ENCODE measurements at regions not wholly inside any gene's neighbourhood (a gene's known extent, or its start where the extent isn't known, plus 50 kb on each side); places are given as distances from the start of the nearest gene placed in this dataset.
A peak's percentile ranks its signal among the peaks of the same experiment; 100 is the strongest.

DNA sequence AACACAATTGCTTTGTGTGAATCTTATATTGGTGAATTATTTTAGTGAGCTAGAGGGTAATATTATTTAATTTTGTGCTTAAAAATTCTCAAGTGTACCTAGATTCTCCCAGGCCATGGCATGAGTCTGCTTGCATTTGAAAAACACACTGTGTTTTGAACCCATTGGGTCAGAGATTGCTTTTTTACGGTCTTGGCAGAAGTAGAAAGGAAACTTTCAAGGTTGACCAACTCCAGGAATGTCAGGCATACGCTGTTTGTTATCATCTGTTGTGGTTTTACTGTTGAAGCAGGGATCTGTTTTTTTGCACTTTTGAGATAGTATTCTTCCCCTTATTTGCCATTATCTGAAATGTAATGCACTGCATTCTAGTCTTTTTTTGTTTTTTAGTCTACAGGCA, 377.4 kb downstream of the RPRM start:
- no peak for DNase-seq (ENCODE audit: low spot score)

DNA sequence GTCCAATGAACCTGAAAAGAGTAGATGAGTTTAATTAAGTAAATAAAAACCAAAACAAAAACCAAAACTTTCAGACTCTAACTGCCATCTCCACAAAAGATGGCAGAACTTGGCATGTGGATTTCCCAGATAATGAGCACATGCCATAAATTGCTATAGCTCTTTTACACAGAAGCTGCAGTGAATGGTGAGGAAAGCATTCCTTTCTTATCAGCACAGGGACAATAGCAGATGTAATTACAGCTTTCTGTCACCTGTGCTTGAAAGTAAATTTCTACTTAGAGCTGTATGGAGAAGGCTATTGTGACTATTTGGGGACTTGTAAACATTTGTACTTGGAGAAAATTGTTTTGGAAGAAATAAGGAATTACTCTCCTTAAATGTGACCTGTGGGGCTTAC, 378.4 kb downstream of the RPRM start:
- DNase-seq (ENCODE audit: low spot score): no peak

DNA sequence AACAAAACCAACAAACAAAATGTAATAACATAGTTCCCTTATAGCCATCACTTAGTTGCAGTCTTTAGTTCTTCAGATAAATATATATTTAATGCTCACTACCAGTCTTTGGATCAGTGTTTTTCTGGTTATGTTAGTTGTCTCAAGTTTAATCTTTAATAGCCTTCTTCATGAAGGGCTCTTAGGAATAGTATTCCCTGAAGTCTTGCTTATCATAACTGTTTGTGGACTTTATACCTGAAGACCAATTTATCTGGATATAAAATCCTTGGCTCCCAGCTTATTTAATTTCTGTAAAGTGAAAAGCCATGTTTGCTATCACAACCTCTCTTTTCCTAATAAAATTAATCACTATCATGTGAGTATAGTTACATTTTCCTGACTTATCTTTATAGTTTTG, 379.7 kb downstream of the ARL6IP6 start:
- DNase-seq (ENCODE audit: low spot score): no peak

DNA sequence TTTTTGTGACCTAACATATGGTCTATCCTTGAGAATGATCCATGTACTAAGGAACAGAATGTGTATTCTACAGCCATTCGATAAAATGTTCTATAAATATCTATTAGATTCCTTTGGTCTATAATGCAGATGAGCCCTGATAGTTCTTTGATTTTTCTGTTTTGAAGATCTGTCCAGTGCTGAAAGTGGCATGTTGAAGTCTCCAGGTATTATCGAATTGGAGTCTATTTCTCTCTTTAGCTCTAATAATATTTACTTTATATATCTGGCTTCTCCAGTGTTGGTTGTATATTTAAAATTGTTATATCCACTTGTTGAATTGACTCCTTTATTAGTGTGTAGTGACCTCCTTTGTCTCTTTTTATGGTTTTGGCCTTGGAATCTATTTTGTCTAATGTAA, 377.9 kb downstream of the ARL6IP6 start:
- no peak for DNase-seq (ENCODE audit: low spot score)

DNA sequence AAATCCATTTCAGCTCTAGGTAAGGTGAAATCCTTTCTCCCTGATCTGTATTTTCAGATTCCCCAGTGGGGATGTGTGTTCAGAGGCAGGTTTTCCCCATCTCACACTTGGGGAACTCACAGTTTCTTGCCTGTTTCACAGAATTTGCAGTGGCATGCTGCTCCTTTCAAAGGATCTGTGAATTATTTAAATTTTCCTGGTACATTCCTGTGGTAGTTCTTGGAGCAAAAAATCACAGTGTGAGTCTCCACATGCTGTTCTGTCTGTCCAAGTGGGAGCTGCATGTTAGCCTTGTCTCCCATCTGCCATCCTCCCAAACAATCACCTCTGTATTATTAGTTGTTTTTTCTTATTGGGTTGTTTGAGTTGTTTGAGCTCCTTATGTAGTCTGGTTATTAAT, 372.9 kb downstream of the ARL6IP6 start:
- no peak for DNase-seq (ENCODE audit: low spot score)

DNA sequence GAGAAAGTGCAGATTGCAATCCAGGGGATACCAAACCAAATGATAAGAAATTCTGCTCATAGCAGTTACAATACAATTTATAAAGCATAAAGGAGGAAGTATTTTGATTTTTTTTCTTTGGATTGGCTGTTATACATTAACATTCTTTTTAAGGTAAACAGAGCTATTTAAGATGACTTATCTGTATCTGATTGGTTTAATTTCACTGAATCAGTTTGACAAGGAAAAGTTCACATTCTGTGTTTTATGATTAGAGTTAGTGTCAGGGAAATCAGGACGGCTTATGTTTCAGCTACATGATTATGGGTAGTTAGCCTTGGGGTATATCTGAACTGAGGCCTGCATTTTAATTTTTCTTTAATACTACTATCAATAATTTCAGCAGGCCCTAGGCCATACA, 360.9 kb downstream of the ARL6IP6 start:
- no peak for DNase-seq (ENCODE audit: low spot score)

DNA sequence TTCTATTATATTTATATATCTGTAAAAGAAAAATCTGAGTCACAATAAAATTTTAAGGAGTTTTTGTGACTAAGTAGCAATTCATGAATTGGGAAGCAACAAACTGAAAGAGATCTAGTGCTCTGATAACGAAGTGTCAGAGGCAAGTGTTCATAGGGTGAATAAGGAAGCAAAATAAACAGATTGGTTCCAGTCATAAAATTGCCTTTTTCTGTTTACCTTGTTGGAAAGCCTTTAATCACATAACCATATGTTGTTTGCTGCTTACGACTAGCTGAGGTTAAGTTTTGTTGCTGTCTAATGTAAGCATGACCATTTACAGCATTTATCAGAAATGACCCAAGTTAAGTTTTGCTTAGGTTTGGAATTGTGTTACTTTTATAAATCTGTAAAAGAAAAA, 358.9 kb downstream of the ARL6IP6 start:
- DNase-seq (ENCODE audit: low spot score): no peak

DNA sequence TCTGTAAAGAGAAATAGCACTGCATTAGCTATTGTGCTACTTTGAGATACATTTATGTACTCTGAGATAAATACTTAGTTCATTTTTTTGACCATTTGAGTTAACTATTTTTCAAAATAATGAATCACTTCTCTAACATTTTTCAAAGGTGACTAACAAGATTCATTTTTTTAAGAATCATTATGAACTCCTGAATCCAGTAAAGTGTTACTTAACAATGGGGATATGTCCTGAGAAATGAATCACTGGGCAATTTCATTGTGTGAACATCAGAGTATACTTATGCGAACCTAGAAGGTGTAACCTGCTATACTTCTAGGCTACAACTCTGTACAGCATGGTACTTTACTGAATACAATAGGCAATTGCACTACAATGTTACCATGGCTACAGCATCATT, 355.8 kb downstream of the ARL6IP6 start:
- DNase-seq (ENCODE audit: low spot score): no peak

DNA sequence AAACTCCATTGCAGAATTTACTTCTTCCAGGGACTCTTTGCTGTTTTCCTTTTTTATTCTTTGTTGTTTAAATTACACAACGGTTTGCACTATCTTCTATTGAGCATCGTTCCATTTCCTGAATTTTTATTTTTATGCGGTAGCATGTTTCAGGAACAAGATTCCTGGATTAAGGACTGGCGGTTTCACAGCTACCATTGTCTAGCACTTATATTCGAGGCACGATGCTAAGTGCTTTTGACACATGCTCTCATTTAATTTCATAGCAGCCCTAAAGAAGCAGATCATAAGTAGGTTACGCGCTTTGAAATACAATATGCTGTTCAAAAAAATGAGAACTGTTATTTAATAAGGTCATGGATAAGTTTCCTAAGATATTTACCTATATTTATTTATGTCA, 354.4 kb downstream of the ARL6IP6 start:
- no peak for DNase-seq (ENCODE audit: low spot score)

DNA sequence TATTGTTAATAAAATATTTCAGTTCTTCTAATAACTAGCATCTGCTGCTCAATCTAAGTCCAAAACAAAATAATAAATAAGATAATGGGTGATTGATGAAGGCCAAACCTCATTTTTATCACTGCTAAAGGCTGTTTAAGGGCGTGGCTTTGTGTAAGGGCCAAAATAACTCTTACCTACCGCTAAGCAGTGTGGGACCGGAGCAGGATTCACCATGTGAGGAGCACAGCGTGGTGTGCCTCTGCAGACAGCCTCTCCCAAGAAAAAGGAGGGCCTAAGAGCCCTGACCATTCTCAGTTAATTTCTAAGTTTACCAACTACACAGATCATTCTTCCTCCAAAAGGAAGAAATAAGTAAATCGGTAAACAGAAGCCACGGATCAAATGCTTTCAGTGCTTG, 353.7 kb downstream of the ARL6IP6 start:
- no peak for DNase-seq (ENCODE audit: low spot score)

DNA sequence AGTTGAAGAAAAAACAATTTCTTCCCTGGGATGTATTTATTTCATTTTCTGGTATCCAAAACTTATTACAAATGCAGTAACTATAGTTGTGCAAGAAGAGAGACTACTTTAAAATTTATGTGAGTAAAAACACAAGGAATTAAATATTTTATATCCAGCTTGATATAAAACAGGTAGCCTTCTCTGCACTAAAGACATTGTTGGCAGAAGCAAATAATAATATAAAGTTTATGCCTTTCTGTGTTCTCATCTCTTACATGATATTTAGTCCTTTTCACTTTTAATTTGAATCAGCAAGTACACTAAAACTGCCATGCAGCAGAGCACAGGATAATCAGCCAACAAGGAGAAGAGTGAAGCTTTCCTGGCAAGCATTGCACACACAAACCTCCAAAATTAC, 352.7 kb downstream of the ARL6IP6 start:
- no peak for DNase-seq (ENCODE audit: low spot score)

DNA sequence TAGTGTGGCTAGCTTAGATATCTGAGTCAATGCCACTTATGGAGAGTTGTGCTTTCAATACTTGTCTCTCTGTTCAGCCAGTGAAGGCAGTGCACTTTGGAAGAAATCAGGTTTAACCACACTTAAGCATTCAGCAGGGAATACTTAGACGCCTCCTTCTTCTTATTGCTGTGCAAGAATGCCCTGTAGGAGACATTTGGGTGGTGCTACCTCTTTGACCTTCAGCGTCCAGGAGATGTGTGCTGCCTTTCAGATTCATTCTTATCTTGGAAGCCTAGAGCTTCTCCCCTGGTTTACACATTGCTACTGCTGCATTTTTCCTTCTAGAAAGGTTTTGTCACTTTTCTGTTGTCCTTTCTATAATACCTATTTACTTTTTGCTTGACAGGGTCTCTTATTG, 350.5 kb downstream of the ARL6IP6 start:
- no peak for DNase-seq (ENCODE audit: low spot score)

DNA sequence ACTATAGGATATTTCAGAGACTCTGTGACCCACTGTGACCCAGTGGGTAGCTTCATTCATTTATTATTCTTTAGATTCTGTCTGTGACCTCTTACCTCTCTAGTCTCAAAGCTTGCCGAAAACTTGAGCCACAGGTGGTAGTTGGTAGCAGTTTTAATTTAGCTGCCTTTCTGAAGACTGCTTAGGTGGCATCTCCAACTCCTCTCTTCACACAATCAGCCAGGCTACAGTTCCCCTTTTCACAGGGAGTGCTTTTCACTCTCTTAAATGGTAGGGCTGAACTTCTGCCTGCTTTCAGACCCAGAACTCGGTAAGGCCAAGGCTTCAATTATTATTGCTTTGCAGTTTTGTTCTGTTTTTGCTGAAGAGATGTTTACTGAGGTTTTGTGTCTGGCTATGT, 349.6 kb downstream of the ARL6IP6 start:
- no peak for DNase-seq (ENCODE audit: low spot score)

DNA sequence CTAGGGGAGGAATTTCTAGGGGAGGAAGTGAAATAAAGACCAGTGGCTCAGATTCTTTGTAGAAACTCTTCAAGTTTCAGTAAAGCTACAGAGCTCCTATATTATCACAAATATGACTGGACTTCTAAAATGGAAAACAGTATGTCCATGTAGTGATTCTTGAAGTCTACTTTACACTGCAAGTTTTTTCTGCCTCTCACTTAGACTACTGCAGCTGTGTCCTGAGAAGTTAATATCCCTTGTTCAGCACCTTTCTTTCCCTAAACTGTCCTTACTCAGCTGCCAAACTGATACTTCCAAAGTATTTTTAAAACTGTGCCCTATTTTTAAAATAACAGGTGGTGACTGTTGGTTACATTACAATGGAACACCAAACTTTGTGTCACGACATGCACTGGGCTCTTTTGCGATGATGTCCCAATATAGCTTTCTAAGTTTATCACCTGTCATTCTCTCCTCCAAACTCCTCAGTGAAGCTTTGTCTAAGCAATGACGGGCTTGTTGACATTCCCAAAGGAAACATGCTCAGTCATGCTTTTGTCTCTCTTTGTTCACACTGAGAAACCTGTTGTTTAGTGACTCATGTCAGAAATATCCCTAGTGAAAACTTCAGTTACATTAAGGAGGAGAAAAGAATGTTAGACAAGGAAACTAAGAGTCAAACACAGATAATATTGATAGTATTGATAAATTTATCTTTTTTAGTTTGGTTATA, 341.1 kb downstream of the ARL6IP6 start:
- no peak for DNase-seq (ENCODE audit: low spot score)

DNA sequence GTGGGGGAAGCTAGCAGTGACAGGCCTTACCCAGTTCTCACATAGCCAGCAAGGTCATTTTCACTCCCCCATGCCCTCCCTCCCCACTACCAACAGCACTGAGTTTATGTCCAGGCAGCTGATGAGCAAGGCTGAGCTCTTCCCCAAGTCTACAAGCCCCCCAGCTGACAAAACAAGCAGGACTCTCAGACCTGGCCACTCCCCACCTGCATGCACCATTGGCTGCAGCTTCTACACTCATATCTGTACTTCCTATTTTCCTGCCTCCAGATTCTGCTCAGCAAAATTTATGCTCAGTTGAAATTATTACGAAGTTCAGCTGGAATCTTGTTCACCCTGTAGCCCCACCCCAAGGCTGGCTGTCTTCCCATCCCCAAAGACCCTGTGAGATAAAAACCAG, 339.3 kb downstream of the ARL6IP6 start:
- no peak for DNase-seq (ENCODE audit: low spot score)

DNA sequence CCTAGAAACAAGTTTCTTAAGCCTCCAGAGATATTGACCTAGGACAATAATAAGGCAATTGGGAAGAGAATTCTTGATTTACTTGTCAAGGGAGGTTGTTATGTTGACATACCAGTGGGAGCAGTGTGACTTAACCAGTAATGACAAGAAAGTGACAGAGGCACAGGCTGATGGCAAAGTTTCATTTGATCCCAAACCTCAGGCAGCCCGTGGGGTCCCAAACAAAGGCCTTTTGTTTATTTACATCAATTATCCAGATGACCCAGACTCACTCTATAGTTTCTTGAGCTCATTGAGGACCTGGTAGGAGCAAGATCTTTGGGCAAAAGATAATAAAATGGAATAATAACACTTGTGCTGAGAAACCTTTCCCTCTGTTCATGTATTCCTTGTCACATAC, 336.8 kb downstream of the ARL6IP6 start:
- no peak for DNase-seq (ENCODE audit: low spot score)

DNA sequence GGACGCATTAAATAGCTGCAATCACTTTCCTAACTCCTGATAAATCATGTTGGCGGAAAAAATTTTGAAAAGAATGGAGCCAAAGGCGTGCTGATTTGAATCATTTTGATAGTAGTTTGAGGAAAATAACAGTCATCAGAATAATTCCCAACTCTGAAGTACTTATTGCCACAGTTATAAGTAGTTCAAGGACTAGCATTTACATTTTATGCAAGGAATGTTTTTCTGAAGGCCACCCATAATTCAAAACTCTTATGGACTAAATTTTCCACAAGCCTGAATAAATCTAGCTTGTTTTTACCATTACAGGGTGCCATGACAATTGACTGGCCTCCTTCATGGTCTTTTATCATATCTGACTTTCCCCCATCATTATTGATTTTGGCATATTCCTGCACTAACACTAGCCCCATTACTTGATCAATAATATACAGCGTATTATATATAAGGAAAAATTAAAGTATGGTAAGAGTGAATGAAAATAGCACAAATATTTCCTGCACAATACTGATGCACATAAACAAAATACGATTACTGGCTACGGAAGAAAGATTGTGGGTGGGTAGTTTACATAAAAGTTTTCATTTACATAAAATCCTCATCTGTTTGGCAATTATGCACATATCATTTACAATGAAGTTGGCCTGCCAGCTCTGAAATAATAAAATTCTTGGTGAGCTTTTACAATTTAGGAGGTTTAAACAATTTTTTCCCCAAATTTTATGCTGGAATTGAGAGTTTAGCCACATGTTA, 334.6 kb downstream of the ARL6IP6 start:
- DNase-seq (ENCODE audit: low spot score): no peak

DNA sequence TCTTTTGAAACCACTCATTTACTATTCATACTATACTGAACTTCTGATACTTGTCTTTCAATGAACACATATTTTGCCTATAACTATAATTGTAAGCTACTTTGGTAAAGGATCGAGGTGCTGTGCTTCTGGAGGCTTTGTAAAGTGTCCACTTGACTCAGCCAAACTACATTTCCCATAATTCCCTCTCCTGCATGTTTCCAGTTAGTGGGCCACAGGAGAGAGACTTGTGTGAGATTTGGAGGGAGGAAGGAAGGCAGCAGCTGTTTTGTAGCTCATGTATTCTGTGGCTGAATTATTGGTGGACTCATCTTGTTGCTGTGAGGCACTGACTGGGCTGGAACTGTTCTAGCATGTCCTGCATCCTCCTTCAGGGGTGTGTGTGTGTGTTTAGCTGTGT, 328.8 kb downstream of the ARL6IP6 start:
- DNase-seq (ENCODE audit: low spot score): no peak

DNA sequence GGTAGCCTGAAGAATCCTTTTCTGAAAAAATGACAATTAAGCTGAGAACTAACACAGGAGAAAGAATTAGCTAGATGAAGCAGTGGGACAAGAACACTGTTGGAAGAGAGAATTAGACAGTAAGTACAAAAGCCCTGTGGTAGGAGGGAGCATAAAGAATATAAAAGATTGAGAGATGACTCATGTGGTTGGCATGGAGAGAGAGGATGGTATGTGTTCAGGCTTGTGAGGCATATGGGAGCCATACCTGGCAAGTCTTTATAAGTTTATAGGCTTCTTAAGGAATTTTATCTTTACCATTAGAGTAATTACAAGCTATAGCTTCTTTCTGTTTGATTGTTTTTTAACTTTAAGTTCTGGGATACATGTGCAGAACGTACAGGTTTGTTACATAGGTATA, 325.0 kb downstream of the ARL6IP6 start:
- no peak for DNase-seq (ENCODE audit: low spot score)

DNA sequence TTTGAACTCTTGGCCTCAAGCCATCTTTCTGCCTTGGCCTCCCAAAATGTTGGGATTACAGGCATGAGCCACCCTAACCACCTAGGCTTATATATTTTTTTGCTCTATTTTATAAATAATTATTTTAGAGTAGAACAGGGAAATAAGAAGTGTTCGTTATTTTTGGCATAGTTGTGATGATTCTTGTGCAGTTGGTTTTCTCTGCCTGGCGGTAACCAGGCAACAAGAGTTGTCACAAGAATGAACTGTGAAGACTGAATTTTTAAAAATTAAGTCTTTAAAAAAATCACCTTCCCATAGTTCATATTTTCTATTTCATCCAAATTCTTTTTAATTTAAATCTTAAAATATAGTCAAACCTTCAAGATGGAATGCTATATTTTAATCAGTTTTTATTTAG, 310.2 kb downstream of the ARL6IP6 start:
- peak; percentile 13 for DNase-seq (ENCODE audit: low spot score)

DNA sequence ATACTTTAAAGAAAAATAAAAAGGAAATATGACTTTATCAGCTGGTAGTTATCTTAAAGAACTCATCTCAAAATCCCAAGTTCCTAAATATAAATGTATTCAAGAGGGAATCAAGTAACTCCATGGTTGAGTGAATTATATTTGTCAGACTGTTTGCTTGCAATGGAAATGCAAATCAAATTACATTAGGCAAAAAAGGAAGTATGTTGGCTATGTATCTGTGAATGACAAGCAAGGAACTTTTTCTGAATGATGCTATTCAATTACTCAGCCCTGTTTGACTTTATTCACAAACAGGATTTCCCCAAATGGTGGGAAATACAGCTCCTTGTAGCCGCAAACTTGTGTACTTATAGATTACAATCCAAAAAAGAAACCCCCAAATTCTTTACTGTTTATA, 309.1 kb downstream of the ARL6IP6 start:
- no peak for DNase-seq (ENCODE audit: low spot score)

DNA sequence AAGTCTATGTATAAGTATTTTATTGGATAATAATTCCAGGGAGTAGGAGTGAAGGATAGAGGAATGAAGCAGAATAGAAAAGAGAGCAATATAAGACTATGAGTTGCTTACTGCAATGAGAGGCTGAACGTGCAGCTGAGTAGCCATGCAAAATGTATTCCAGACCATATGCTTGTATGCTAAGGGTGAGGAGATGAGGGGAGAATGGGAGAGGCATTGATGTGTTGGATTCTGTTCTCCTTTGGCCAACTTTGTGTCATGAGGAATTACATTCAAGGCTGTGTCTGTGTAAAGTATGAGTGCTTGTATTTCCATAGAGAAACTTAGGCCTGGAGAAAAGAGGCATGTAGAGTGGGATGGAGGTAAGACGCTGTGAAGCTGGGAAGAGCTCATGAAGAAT, 301.8 kb downstream of the ARL6IP6 start:
- DNase-seq (ENCODE audit: low spot score): no peak

DNA sequence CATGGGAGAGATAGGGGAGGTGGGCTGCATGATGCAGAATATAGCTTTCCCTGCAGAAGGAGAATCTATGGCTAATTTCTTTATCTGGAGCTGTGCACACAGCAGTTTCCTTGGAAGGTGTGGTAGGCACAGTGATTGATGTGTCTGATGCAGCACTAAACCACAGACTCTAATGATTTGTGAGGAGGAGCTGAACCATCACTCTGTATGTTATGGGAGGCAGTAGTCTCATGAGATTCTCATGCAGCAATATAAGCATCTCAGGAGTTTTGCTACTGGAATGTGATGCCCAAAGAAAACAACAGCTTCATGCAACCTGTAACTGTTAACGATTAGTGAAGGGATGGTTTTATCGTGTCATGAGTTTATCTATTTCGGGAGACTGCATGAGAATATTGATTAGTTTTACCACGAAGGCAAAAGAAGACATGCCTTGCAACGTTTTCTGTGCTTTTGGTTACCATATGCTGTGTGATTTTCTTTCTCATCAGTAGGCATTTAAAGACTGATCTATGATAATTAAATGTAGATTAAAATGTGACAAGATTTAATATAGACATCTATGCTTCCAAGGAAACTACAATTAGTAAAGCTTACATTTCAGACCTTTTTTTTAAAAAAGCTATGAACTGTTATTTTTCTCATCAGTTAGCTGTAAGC, 286.8 kb downstream of the ARL6IP6 start:
- DNase-seq (ENCODE audit: low spot score): no peak
